Brain microvascular endothelial cell (primary cell): ENCODE measurements at regions not wholly inside any gene's neighbourhood (a gene's known extent, or its start where the extent isn't known, plus 50 kb on each side); places are given as distances from the start of the nearest gene placed in this dataset.
"Not testable (repeated sequence)": the region's sequence is repeated elsewhere in the genome, so short reads cannot be mapped to it uniquely, and the experiment has no call there.

Experiments
- DNase-seq: peaks from one replicate; pipeline ENCODE4 v3.0.0-alpha.2; 2020
- H3K27ac ChIP-seq: fragments of 250-450 bp; sonication (Bioruptor Pico); 2 replicates; pipeline ENCODE4 v1.5.1; 2020; ENCODE audit warnings: mild to moderate bottlenecking, moderate library complexity
- H3K27me3 ChIP-seq: fragments of 250-450 bp; sonication (Bioruptor Pico); replicated peaks from 2 replicates; pipeline ENCODE4 v1.5.1; 2020; ENCODE audit warnings: mild to moderate bottlenecking
- H3K36me3 ChIP-seq: fragments of 250-450 bp; sonication (Bioruptor Pico); replicated peaks from 2 replicates; pipeline ENCODE4 v1.5.1; 2020; ENCODE audit warnings: mild to moderate bottlenecking
- H3K4me3 ChIP-seq: 2 replicates; pipeline ENCODE4 v1.5.1; 2011; ENCODE audit warnings: low read depth, mild to moderate bottlenecking, control low read depth, low read length, moderate library complexity
- in situ Hi-C: cut with HindIII; loops from 2 replicates; pipeline ENCODE4 v1.10.0; 2017; ENCODE audit warnings: low sequenced_read_pairs, low pct_ligation_motif_present
- TF ChIP-seq, protein P1 (sequence below): IDR thresholded peaks from 2 replicates; pipeline ENCODE4 v1.5.1; 2011; ENCODE audit warnings: low read depth, mild to moderate bottlenecking, moderate library complexity, low read length, control low read depth, inconsistent platforms; ENCODE audit errors: missing control alignments

DNA sequence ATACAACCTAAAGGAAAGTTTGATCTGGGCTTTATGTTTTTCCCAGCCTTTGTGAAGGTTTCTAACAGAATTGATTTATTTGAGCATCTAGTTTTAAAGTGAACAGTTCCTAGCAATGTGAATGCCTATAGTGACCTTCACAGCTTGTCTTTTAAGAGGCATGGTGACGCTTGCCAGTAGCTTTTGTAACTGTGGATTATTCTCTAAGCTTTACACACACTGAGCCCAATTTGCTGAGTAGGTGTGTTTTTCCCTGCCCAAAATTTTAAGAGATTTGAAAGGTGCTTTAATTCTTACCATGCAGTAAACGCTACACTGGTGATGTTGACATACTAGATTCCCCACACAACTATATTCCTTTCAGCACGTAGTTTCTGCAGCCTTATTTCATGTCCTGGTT is 420.2 kb upstream of the AKR1E2 start:
- Histone ChIP-seq H3K36me3 (no peaks in the 10 kb centered on the region), H3K4me3 (no peak overlapping the region), H3K27me3 (no peaks in the 10 kb centered on the region), H3K27ac (no peak overlapping the region)
- in situ Hi-C loops: no loop called here
- no peak for DNase-seq
- TF ChIP-seq, protein P1, sequence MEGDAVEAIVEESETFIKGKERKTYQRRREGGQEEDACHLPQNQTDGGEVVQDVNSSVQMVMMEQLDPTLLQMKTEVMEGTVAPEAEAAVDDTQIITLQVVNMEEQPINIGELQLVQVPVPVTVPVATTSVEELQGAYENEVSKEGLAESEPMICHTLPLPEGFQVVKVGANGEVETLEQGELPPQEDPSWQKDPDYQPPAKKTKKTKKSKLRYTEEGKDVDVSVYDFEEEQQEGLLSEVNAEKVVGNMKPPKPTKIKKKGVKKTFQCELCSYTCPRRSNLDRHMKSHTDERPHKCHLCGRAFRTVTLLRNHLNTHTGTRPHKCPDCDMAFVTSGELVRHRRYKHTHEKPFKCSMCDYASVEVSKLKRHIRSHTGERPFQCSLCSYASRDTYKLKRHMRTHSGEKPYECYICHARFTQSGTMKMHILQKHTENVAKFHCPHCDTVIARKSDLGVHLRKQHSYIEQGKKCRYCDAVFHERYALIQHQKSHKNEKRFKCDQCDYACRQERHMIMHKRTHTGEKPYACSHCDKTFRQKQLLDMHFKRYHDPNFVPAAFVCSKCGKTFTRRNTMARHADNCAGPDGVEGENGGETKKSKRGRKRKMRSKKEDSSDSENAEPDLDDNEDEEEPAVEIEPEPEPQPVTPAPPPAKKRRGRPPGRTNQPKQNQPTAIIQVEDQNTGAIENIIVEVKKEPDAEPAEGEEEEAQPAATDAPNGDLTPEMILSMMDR: no peak

DNA sequence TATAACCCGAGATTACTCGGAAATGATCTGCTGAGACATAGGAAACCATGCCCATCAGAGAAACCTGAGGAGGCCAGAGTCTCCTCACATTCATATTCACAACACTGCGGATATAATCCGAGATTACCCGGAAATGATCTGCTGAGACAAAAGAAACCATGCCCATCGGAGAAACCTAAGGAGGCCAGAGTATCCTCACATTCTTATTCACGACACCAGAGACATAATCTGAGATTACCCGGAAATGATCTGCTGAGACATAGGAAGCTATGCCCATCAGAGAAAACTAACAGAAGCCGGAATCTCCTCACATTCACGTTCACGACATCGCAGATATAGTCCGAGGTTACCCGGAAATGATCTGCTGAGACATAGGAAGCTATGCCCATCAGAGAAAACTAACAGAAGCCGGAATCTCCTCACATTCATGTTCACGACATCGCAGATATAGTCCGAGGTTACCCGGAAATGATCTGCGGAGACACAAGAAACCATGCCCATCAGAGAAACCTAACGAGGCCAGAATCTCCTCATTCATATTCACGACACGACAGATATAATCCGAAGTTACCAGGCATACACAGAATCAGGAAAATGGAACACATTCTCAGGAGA is 422.3 kb upstream of the AKR1E2 start:
- TF ChIP-seq, protein P1: no peak
- Histone ChIP-seq H3K4me3 (no peak overlapping the region), H3K27ac (no peak overlapping the region), H3K36me3 (no peaks in the 10 kb centered on the region), H3K27me3 (no peaks in the 10 kb centered on the region)
- in situ Hi-C loops: no loop called here
- no peak for DNase-seq

DNA sequence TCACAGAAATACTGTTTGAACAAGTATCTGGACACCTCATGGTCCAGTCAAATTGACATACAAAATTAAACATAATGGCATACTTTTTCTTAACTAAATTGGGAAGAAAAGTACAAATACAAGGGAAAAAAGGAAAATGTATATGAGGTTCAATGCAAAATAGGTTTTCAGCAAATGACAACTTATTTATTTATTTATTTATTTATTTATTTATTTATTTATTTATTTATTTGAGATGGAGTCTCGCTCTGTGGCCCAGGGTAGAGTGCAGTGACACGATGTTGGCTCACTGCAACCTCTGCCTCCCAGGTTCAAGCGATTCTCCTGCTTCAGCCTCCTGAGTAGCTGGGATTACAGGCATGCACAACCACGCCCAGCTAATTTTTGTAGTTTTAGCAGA is 424.9 kb upstream of the AKR1E2 start:
- H3K27me3 ChIP-seq, H3K36me3 ChIP-seq, H3K4me3 ChIP-seq, DNase-seq, H3K27ac ChIP-seq, in situ Hi-C loops: not testable (repeated sequence)

DNA sequence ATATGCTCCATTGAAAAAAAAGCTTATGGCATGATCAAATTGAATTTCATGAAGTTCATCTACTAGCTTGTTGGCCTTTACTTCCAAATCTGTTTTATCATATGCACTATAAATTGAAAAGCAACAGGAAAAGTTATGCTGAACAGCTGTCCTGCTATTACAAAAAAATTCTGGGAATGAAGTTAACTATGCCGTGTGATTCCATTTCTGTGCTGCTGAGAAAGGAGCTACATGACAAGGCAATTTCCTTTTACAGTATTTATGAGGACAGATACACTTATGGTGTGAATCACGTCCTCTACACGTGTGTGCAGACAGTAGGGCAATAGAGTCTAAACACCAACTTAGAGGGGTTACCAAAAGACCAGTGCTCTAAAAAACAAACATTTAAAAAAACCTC is 426.5 kb upstream of the AKR1E2 start:
- no peak for DNase-seq
- in situ Hi-C loops: no loop called here
- no peak overlapping the region for H3K27ac ChIP-seq
- no peaks in the 10 kb centered on the region for H3K27me3 ChIP-seq
- H3K36me3 ChIP-seq: no peaks in the 10 kb centered on the region
- H3K4me3 ChIP-seq: no peak overlapping the region
- TF ChIP-seq, protein P1: no peak

DNA sequence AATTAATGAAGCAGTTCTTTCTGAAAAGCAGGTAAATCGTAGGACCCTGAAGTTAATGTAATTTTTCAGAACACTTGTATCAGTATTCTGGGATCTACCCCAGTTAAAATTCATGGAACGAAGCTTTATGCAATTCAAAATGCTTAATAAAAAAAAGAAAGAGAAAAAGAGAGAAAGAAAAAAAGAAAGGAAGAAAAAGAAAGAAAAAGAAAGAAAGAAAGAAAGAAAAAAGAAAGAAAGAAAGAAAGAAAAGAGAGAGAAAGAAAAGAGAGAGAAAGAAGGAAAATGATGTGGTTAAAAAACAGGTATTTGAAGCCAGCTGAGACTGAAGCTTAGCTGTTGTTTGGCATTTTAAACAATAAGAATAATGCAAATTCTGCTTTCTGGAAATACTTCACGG is 427.4 kb upstream of the AKR1E2 start:
- Histone ChIP-seq H3K36me3 (no peaks in the 10 kb centered on the region), H3K4me3 (no peak overlapping the region), H3K27me3 (no peaks in the 10 kb centered on the region), H3K27ac (no peak overlapping the region)
- in situ Hi-C loops: no loop called here
- no peak for DNase-seq
- TF ChIP-seq, protein P1: no peak

DNA sequence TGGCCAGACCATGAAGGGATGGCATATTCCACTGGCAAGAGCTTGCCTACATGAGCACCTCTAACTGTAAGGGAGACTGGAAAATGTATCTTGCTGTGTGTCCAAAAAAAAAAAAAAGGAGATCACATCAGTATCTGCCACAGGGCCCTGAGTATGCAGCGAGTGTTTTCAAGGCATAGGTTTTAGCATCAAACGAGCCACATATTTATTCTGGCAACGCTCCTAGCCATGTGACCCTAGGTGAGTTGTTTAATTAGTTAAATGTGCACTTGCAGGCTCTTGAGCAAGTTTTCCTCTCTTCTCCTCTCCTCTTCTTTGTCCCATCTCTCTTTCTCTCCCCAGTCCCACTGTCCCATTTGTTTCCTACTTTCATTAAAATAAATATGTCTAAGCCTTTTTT is 428.7 kb upstream of the AKR1E2 start:
- in situ Hi-C loops: no loop called here
- no peak for DNase-seq
- no peaks in the 10 kb centered on the region for H3K27me3 ChIP-seq
- H3K36me3 ChIP-seq: no peaks in the 10 kb centered on the region
- TF ChIP-seq, protein P1: no peak
- H3K4me3 ChIP-seq: no peak overlapping the region
- H3K27ac ChIP-seq: no peak overlapping the region
